Peyer's patch (tissue), 4 donors: ENCODE measurements at regions not wholly inside any gene's neighbourhood (a gene's known extent, or its start where the extent isn't known, plus 50 kb on each side); places are given as distances from the start of the nearest gene placed in this dataset.

Source experiments
- POLR2A ChIP-seq, 2 donors: fragments of 450-650 bp; IDR thresholded peaks; one replicate each; pipeline ENCODE4 v1.5.1; 2017; ENCODE audit warnings: antibody characterized with exemption in 2 of 2, mild to moderate bottlenecking in 2 of 2, moderate library complexity in 2 of 2
- TF ChIP-seq, protein P1 (sequence below), 6 experiments: fragments of 450-650 bp in 4 of 6; fragments of 200-600 bp in 2 of 6; sonication (generic) in 1 of 6; IDR thresholded peaks; one replicate each; pipeline ENCODE4 v1.5.1; 2017 to 2019; ENCODE audit warnings: antibody characterized with exemption in 6 of 6, mild to moderate bottlenecking in 3 of 6, moderate library complexity in 1 of 6

DNA sequence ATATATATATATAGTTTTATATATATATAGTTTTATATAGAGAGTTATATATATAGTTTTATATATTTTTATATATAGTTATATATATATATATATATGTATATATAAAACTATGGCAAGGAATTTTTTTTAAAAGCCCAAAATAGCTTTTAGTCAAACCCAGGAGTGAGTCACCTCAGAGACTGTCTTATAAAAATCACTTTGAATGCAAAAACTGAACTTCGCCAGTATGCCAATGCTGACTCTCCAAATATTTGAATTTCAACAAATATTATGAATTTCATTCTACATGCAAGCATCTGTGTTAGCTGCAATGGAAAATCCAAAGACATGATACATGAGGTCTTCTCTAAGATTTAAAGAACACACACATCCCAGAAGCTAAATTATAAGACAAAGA is 132.8 kb upstream of the NR2F2 start:
- TF ChIP-seq POLR2A (IDR thresholded peaks at IDR 0.05): no peak
- TF ChIP-seq, protein P1, sequence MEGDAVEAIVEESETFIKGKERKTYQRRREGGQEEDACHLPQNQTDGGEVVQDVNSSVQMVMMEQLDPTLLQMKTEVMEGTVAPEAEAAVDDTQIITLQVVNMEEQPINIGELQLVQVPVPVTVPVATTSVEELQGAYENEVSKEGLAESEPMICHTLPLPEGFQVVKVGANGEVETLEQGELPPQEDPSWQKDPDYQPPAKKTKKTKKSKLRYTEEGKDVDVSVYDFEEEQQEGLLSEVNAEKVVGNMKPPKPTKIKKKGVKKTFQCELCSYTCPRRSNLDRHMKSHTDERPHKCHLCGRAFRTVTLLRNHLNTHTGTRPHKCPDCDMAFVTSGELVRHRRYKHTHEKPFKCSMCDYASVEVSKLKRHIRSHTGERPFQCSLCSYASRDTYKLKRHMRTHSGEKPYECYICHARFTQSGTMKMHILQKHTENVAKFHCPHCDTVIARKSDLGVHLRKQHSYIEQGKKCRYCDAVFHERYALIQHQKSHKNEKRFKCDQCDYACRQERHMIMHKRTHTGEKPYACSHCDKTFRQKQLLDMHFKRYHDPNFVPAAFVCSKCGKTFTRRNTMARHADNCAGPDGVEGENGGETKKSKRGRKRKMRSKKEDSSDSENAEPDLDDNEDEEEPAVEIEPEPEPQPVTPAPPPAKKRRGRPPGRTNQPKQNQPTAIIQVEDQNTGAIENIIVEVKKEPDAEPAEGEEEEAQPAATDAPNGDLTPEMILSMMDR (IDR thresholded peaks at IDR 0.05): no peak
